Psoas muscle (tissue), 7 donors: ENCODE measurements at regions not wholly inside any gene's neighbourhood (a gene's known extent, or its start where the extent isn't known, plus 50 kb on each side); places are given as distances from the start of the nearest gene placed in this dataset.

ENCODE experiments used
- ATAC-seq, 4 donors: fragments of 200-7000 bp; cut with Tn5 transposase; one replicate each; pipeline ENCODE4 v1.9.1; 2020; ENCODE audit warnings: moderate library complexity in 3 of 4, mild to moderate bottlenecking in 2 of 4
- DNase-seq, 2 donors: peaks; one replicate each; pipeline ENCODE4 v3.0.0-alpha.2; 2020
- H3K27ac ChIP-seq: fragments of 200-600 bp; one replicate; pipeline ENCODE4 v1.8.0; 2022
- H3K27me3 ChIP-seq, 3 donors: fragments of 200-600 bp in 1 of 3; one replicate each; pipeline versions ENCODE4 v1.6.1 to v1.8.0; 2013 to 2022; ENCODE audit warnings: low read length in 2 of 3, mild to moderate bottlenecking in 2 of 3, moderate library complexity in 1 of 3; ENCODE audit not compliant: insufficient read depth in 3 of 3
- H3K36me3 ChIP-seq, 2 donors: fragments of 200-600 bp in 1 of 2; one replicate each; pipeline versions ENCODE4 v1.6.1 to v1.8.0; 2013 to 2022; ENCODE audit warnings: low read depth in 1 of 2, mild to moderate bottlenecking in 1 of 2, moderate library complexity in 1 of 2; ENCODE audit not compliant: insufficient read depth in 1 of 2
- H3K4me1 ChIP-seq: fragments of 200-600 bp; one replicate; pipeline ENCODE4 v1.8.0; 2022
- H3K4me3 ChIP-seq: fragments of 200-600 bp; one replicate; pipeline ENCODE4 v1.8.0; 2022; ENCODE audit warnings: mild to moderate bottlenecking
- H3K9me3 ChIP-seq: fragments of 200-600 bp; one replicate; pipeline ENCODE4 v1.8.0; 2022
- CTCF ChIP-seq: fragments of 200-600 bp; IDR thresholded peaks from one replicate; pipeline ENCODE4 v1.8.0; 2022; ENCODE audit warnings: antibody characterized with exemption
- WGBS, 3 donors: extraction: QIAGEN DNeasy Blood & Tissue Kit; methylation state at CpG; one replicate each; pipeline versions ENCODE4 v1.1.6 to v1.1.7; 2013; 5-methylcytosine and 5-hydroxymethylcytosine counted together
- intact Hi-C, 2 donors: fragments of 100-400 bp; cut with DNase I; formaldehyde crosslinking; loops; one replicate each; pipeline versions ENCODE4 v1.11.0 to v1.14.2; 2022
- donor health status: healthy with polysubstance abuse.
- donor health status: DM: no; HTN: no; CAD: no; lungs with moderate emphysema.
- donor health status: Bipolar disorder and iron deficiency.
- donor health status: healthy.
- donor health status: DM: yes; HTN: yes; CAD: no.
- donor health status: DM: no; HTN: no; CAD: no.
- donor health status: DM: yes; HTN: yes; CAD: no.

- WGBS, 3 donors, result 93 to 95% (median 95%) methylated on average over 1 of the region's 1 CpG
- DNase-seq, result no peak
- intact Hi-C loops, result no loop called here
- no peak overlapping the region for H3K27ac ChIP-seq
- no peak overlapping the region for H3K4me3 ChIP-seq
- H3K9me3 ChIP-seq, result no peaks in the 10 kb centered on the region
- ATAC-seq, result no peak
- no peaks in the 10 kb centered on the region for H3K36me3 ChIP-seq
- no peak for TF ChIP-seq CTCF
- H3K27me3 ChIP-seq, result no peaks in the 10 kb centered on the region
- H3K4me1 ChIP-seq, result no peaks in the 10 kb centered on the region
These were observed 149.2 kb upstream of the ASIC2 start for GRCh38 chr17:33442320-33442719.

- Histone ChIP-seq H3K4me1 (no peaks in the 10 kb centered on the region), H3K27me3 (no peaks in the 10 kb centered on the region), H3K36me3 (no peaks in the 10 kb centered on the region), H3K4me3 (no peak overlapping the region), H3K9me3 (no peaks in the 10 kb centered on the region), H3K27ac (no peak overlapping the region)
- no peak for DNase-seq
- no peak for TF ChIP-seq CTCF
- no peak for ATAC-seq
- intact Hi-C loops, result no loop called here
- 35 to 39% (median 37%) methylated on average over 3 of the region's 3 CpGs for WGBS, 3 donors
These were observed 151.6 kb upstream of the ASIC2 start for GRCh38 chr17:33444731-33445130.

- H3K4me3 ChIP-seq, result no peak overlapping the region
- no peak for TF ChIP-seq CTCF
- intact Hi-C loops, result no loop called here
- WGBS, 3 donors, result 65 to 71% (median 66%) methylated on average over 5 of the region's 5 CpGs
- H3K4me1 ChIP-seq, result no peaks in the 10 kb centered on the region
- H3K27ac ChIP-seq, result no peak overlapping the region
- no peaks in the 10 kb centered on the region for H3K27me3 ChIP-seq
- no peak for DNase-seq
- no peaks in the 10 kb centered on the region for H3K36me3 ChIP-seq
- ATAC-seq, result no peak
- no peaks in the 10 kb centered on the region for H3K9me3 ChIP-seq
These were observed 154.0 kb upstream of the ASIC2 start for GRCh38 chr17:33447090-33447489.

- 53 to 63% (median 55%) methylated on average over 7 of the region's 7 CpGs for WGBS, 3 donors
- Histone ChIP-seq H3K9me3 (no peaks in the 10 kb centered on the region), H3K27me3 (no peaks in the 10 kb centered on the region), H3K36me3 (no peaks in the 10 kb centered on the region), H3K27ac (no peak overlapping the region), H3K4me1 (no peaks in the 10 kb centered on the region), H3K4me3 (no peak overlapping the region)
- ATAC-seq (no peak), DNase-seq (no peak)
- intact Hi-C loops, result no loop called here
- TF ChIP-seq CTCF, result no peak
These were observed 158.1 kb upstream of the ASIC2 start for GRCh38 chr17:33451221-33451620.

- intact Hi-C loops, result no loop called here
- Histone ChIP-seq H3K27me3 (peaks cover 0 to 5% (median 4%) of the 10 kb centered on the region in 3 donors), H3K9me3 (no peaks in the 10 kb centered on the region), H3K4me3 (no peak overlapping the region), H3K27ac (no peak overlapping the region), H3K4me1 (no peaks in the 10 kb centered on the region), H3K36me3 (no peaks in the 10 kb centered on the region)
- ATAC-seq, result no peak
- 70 to 79% (median 72%) methylated on average over 1 of the region's 1 CpG for WGBS, 3 donors
- TF ChIP-seq CTCF, result no peak
- DNase-seq, result no peak
These were observed 164.4 kb upstream of the ASIC2 start for GRCh38 chr17:33457477-33457876.
